Activated CD8-positive, alpha-beta T cell treated with anti-CD3 and anti-CD28 coated beads for 36 hours (primary cell): ENCODE measurements at regions not wholly inside any gene's neighbourhood (a gene's known extent, or its start where the extent isn't known, plus 50 kb on each side); places are given as distances from the start of the nearest gene placed in this dataset.

Source experiments
- ATAC-seq: fragments of 200-7000 bp; cut with Tn5 transposase; one replicate; pipeline ENCODE4 v1.10.0; 2021; ENCODE audit warnings: mild to moderate bottlenecking, moderate library complexity
- CTCF ChIA-PET: fragments of 350-600 bp; sonication (Branson Sonifier 250); formaldehyde crosslinking; loops from one replicate; lab custom pipeline; 2021; ENCODE audit warnings: antibody characterized with exemption; lab: Charles Lee
- POLR2A ChIA-PET: fragments of 350-600 bp; sonication (Branson Sonifier 250); formaldehyde crosslinking; loops from one replicate; lab custom pipeline; 2021; ENCODE audit warnings: antibody characterized with exemption; lab: Charles Lee
- DNase-seq: peaks from one replicate; pipeline ENCODE4 v3.0.0-alpha.2; 2020
- H3K27ac Mint-ChIP-seq: one replicate; pipeline ENCODE4 v1.8.0; 2021; ENCODE audit warnings: mild to moderate bottlenecking, mixed read lengths
- H3K27me3 Mint-ChIP-seq: one replicate; pipeline ENCODE4 v1.8.0; 2021; ENCODE audit warnings: mixed read lengths
- H3K36me3 Mint-ChIP-seq: one replicate; pipeline ENCODE4 v1.8.0; 2021; ENCODE audit warnings: low read depth, mixed read lengths
- H3K4me1 Mint-ChIP-seq: one replicate; pipeline ENCODE4 v1.8.0; 2021; ENCODE audit warnings: low read depth, mixed read lengths
- H3K4me3 Mint-ChIP-seq: one replicate; pipeline ENCODE4 v1.8.0; 2021; ENCODE audit warnings: mild to moderate bottlenecking, moderate library complexity, mixed read lengths
- H3K9me3 Mint-ChIP-seq: one replicate; pipeline ENCODE4 v1.8.0; 2021; ENCODE audit warnings: mixed read lengths
- intact Hi-C: fragments of 100-400 bp; cut with micrococcal nuclease; formaldehyde crosslinking; loops from one replicate; pipeline ENCODE4 v1.10.0; 2022
- TF ChIP-seq, protein P1 (sequence below): fragments of 200-600 bp; IDR thresholded peaks from one replicate; pipeline ENCODE4 v1.8.0; 2022; ENCODE audit warnings: antibody characterized with exemption, mild to moderate bottlenecking

GRCh38 chr13:62085337-62086229 lies 669.9 kb upstream of the PCDH20 start:
- Mint-ChIP-seq H3K36me3 (no peaks in the 10 kb centered on the region), H3K4me1 (no peaks in the 10 kb centered on the region), H3K9me3 (peaks cover 2% of the 10 kb centered on the region), H3K27ac (no peak overlapping the region), H3K27me3 (no peaks in the 10 kb centered on the region), H3K4me3 (no peak overlapping the region)
- TF ChIP-seq, protein P1, sequence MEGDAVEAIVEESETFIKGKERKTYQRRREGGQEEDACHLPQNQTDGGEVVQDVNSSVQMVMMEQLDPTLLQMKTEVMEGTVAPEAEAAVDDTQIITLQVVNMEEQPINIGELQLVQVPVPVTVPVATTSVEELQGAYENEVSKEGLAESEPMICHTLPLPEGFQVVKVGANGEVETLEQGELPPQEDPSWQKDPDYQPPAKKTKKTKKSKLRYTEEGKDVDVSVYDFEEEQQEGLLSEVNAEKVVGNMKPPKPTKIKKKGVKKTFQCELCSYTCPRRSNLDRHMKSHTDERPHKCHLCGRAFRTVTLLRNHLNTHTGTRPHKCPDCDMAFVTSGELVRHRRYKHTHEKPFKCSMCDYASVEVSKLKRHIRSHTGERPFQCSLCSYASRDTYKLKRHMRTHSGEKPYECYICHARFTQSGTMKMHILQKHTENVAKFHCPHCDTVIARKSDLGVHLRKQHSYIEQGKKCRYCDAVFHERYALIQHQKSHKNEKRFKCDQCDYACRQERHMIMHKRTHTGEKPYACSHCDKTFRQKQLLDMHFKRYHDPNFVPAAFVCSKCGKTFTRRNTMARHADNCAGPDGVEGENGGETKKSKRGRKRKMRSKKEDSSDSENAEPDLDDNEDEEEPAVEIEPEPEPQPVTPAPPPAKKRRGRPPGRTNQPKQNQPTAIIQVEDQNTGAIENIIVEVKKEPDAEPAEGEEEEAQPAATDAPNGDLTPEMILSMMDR, result no peak
- ChIA-PET CTCF (no interaction called here), POLR2A (no interaction called here)
- intact Hi-C loops, result no loop called here
- ATAC-seq (no peak), DNase-seq (no peak)

DNA sequence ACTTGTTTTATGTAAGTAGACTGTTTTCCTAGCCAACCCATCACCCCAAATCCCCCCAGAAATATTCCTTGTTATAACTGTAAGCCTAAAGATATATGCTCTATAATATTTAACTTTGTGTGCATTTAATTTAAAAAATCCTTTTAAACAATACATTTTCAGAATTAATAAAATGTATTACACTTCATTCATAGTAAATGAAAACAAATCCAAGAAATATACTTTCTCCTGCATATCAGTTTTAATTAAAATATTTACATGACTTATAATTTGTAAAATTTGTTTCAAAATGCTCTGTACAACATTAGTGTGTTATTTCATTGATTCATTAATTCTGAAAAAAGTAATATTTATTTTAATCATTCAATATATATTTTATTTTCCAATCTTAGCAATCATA lies 669.1 kb upstream of the PCDH20 start:
- ChIA-PET POLR2A (no interaction called here), CTCF (no interaction called here)
- Mint-ChIP-seq H3K27me3 (no peaks in the 10 kb centered on the region), H3K36me3 (no peaks in the 10 kb centered on the region), H3K9me3 (peaks cover 7% of the 10 kb centered on the region), H3K4me1 (no peaks in the 10 kb centered on the region), H3K27ac (no peak overlapping the region), H3K4me3 (no peak overlapping the region)
- DNase-seq (no peak), ATAC-seq (no peak)
- TF ChIP-seq, protein P1, result no peak
- intact Hi-C loops, result no loop called here

- Mint-ChIP-seq H3K9me3 (peaks cover 10% of the 10 kb centered on the region), H3K36me3 (no peaks in the 10 kb centered on the region), H3K27ac (no peak overlapping the region), H3K27me3 (no peaks in the 10 kb centered on the region), H3K4me1 (no peaks in the 10 kb centered on the region), H3K4me3 (no peak overlapping the region)
- DNase-seq, result no peak
- no peak for ATAC-seq
- CTCF ChIA-PET, result no interaction called here
- TF ChIP-seq, protein P1, result no peak
- intact Hi-C loops, result no loop called here
- POLR2A ChIA-PET, result no interaction called here
Measured at GRCh38 chr13:62067821-62068220, 652.2 kb upstream of the PCDH20 start.

DNA sequence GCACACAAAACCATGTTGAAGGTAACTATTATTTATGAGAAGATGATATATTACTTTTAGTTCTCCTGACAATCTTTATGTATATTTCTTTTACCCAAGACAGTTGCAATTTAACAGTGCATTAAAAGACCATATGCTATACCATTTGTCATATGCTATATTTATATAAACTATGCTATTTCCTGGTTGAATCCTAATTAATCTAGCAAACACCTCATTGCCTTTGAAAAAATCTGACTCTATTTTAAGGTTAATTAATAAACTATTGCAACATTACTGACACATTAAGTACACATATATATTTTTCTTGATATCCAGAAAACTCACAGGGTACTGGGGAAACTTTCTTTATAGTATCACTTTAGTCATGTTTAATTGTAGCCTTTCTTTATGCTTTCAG lies 649.4 kb upstream of the PCDH20 start:
- Mint-ChIP-seq H3K9me3 (peaks cover 15% of the 10 kb centered on the region), H3K36me3 (no peaks in the 10 kb centered on the region), H3K27me3 (no peaks in the 10 kb centered on the region), H3K4me1 (no peaks in the 10 kb centered on the region), H3K27ac (no peak overlapping the region), H3K4me3 (no peak overlapping the region)
- TF ChIP-seq, protein P1, result no peak
- no peak for DNase-seq
- intact Hi-C loops, result no loop called here
- CTCF ChIA-PET, result no interaction called here
- POLR2A ChIA-PET, result no interaction called here
- no peak for ATAC-seq

DNA sequence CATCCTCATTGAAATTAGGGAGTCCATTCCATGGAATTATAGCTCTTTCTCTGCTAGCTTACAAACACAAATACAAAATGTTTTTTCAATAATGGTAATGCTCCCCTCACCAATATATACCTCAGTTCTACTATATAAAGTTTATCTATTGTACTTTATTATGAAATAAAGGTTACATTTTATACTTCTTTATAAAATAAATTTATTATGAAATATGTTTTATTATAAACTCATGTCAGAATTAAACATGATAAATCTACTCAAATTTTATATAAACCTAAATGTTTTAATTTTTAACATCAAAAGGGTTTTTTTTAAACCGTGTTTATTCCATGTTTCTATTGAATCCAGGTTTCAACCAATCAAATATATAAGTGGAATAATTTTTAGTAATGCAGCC lies 646.1 kb upstream of the PCDH20 start:
- H3K4me1 Mint-ChIP-seq, result no peaks in the 10 kb centered on the region
- ChIA-PET POLR2A (no interaction called here), CTCF (no interaction called here)
- H3K27me3 Mint-ChIP-seq, result no peaks in the 10 kb centered on the region
- no peaks in the 10 kb centered on the region for H3K36me3 Mint-ChIP-seq
- TF ChIP-seq, protein P1, result no peak
- no peak for DNase-seq
- no peak for ATAC-seq
- H3K9me3 Mint-ChIP-seq, result peaks cover 13% of the 10 kb centered on the region
- intact Hi-C loops, result no loop called here
- H3K4me3 Mint-ChIP-seq, result no peak overlapping the region
- no peak overlapping the region for H3K27ac Mint-ChIP-seq
